ENCODE measurements at regions not wholly inside any gene's neighbourhood (a gene's known extent, or its start where the extent isn't known, plus 50 kb on each side); places are given as distances from the start of the nearest gene placed in this dataset.

- TF ChIP-seq, protein P1, sequence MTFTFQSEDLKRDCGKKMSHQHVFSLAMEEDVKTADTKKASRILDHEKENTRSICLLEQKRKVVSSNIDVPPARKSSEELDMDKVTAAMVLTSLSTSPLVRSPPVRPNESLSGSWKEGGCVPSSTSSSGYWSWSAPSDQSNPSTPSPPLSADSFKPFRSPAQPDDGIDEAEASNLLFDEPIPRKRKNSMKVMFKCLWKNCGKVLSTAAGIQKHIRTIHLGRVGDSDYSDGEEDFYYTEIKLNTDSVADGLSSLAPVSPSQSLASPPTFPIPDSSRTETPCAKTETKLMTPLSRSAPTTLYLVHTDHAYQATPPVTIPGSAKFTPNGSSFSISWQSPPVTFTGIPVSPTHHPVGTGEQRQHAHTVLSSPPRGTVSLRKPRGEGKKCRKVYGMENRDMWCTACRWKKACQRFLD (tag by site-specific recombination; IDR thresholded peaks at IDR 0.05) = no peak
- TF ChIP-seq, protein P2, sequence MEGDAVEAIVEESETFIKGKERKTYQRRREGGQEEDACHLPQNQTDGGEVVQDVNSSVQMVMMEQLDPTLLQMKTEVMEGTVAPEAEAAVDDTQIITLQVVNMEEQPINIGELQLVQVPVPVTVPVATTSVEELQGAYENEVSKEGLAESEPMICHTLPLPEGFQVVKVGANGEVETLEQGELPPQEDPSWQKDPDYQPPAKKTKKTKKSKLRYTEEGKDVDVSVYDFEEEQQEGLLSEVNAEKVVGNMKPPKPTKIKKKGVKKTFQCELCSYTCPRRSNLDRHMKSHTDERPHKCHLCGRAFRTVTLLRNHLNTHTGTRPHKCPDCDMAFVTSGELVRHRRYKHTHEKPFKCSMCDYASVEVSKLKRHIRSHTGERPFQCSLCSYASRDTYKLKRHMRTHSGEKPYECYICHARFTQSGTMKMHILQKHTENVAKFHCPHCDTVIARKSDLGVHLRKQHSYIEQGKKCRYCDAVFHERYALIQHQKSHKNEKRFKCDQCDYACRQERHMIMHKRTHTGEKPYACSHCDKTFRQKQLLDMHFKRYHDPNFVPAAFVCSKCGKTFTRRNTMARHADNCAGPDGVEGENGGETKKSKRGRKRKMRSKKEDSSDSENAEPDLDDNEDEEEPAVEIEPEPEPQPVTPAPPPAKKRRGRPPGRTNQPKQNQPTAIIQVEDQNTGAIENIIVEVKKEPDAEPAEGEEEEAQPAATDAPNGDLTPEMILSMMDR (tag by site-specific recombination; IDR thresholded peaks at IDR 0.05) = no peak
- no peak for TF ChIP-seq ZNF830 (tag by site-specific recombination; IDR thresholded peaks at IDR 0.05; ENCODE audit: low read depth)
- TF ChIP-seq ZNF707 (tag by site-specific recombination; IDR thresholded peaks at IDR 0.05) = no peak
- TF ChIP-seq ATF2 (tag by site-specific recombination; IDR thresholded peaks at IDR 0.05; ENCODE audit: low read depth) = no peak
- no peak for TF ChIP-seq ZBTB7A (tag by site-specific recombination; IDR thresholded peaks at IDR 0.05; ENCODE audit: low read depth)
- no peak for TF ChIP-seq ZNF785 (tag by site-specific recombination; IDR thresholded peaks at IDR 0.05)
- TF ChIP-seq ZNF48 (tag by site-specific recombination; IDR thresholded peaks at IDR 0.05) = no peak
- no peak for TF ChIP-seq YY1 (tag by site-specific recombination; IDR thresholded peaks at IDR 0.05)
- TF ChIP-seq ZNF335 (tag by site-specific recombination; conservative IDR thresholded peaks at IDR 0.05) = no peak
- no peak for TF ChIP-seq ZNF837 (tag by site-specific recombination; IDR thresholded peaks at IDR 0.05)
- TF ChIP-seq ZNF561 (tag by site-specific recombination; IDR thresholded peaks at IDR 0.05; ENCODE audit: borderline replicate concordance) = no peak
- no peak for TF ChIP-seq ZNF302 (tag by site-specific recombination; IDR thresholded peaks at IDR 0.05; ENCODE audit: low read depth)
These were observed 442.3 kb upstream of the CHRM3 start for GRCh38 chr1:238944028-238944427.
